Heart right ventricle (tissue), 16 donors: ENCODE measurements at regions not wholly inside any gene's neighbourhood (a gene's known extent, or its start where the extent isn't known, plus 50 kb on each side); places are given as distances from the start of the nearest gene placed in this dataset.

Source experiments
- ATAC-seq, 8 donors: fragments of 200-7000 bp; cut with Tn5 transposase; one replicate each; pipeline ENCODE4 v1.9.1; 2020; ENCODE audit warnings: mild to moderate bottlenecking in 8 of 8, moderate library complexity in 8 of 8, moderate number of reproducible peaks in 1 of 8
- DNase-seq, 2 donors: peaks; one replicate each; pipeline ENCODE4 v3.0.0-alpha.2; 2020
- H3K27ac ChIP-seq, 10 donors: fragments of 200-600 bp; sonication (generic) in 2 of 10; one replicate each; pipeline versions ENCODE4 v1.5.0 to v1.8.0; 2020 to 2022; ENCODE audit warnings: mild to moderate bottlenecking in 3 of 10
- H3K27me3 ChIP-seq, 7 donors: fragments of 200-600 bp; one replicate each; pipeline ENCODE4 v1.8.0; 2021 to 2022; ENCODE audit warnings: mild to moderate bottlenecking in 2 of 7
- H3K36me3 ChIP-seq, 9 donors: fragments of 200-600 bp; sonication (generic) in 1 of 9; one replicate each; pipeline versions ENCODE4 v1.5.0 to v1.8.0; 2020 to 2022; ENCODE audit warnings: mild to moderate bottlenecking in 2 of 9
- H3K4me1 ChIP-seq, 9 donors: fragments of 200-600 bp; sonication (generic) in 1 of 9; one replicate each; pipeline versions ENCODE4 v1.5.0 to v1.8.0; 2020 to 2022; ENCODE audit warnings: mild to moderate bottlenecking in 4 of 9
- H3K4me3 ChIP-seq, 10 donors: fragments of 200-600 bp; sonication (generic) in 2 of 10; one replicate each; pipeline versions ENCODE4 v1.5.0 to v1.8.0; 2020 to 2022; ENCODE audit warnings: mild to moderate bottlenecking in 7 of 10, moderate library complexity in 2 of 10
- H3K9me3 ChIP-seq, 11 donors: fragments of 200-600 bp in 10 of 11; sonication (generic) in 2 of 11; one replicate each; pipeline versions ENCODE4 v1.5.0 to v1.8.0; 2013 to 2022; ENCODE audit warnings: mild to moderate bottlenecking in 2 of 11, control low read depth in 1 of 11, moderate library complexity in 1 of 11
- WGBS, 2 donors: extraction: QIAGEN DNeasy Blood & Tissue Kit; methylation state at CpG; one replicate each; pipeline ENCODE4 v1.1.7; 2013; ENCODE audit warnings: inconsistent platforms in 1 of 2; 5-methylcytosine and 5-hydroxymethylcytosine counted together
- intact Hi-C, 10 donors: fragments of 100-400 bp; cut with DNase I; formaldehyde crosslinking; loops; one replicate each; pipeline versions ENCODE4 v1.11.1 to v1.14.2; 2022
- TF ChIP-seq, protein P1 (sequence below), 9 donors: fragments of 200-600 bp; sonication (generic) in 2 of 9; IDR thresholded peaks; one replicate each; pipeline versions ENCODE4 v1.5.0 to v1.8.0; 2021 to 2022; ENCODE audit warnings: antibody characterized with exemption in 9 of 9, mild to moderate bottlenecking in 5 of 9, moderate library complexity in 1 of 9
- donor health status: Arrhythmogenic right ventricular cardiomyopathy.
- donor health status: ischemic (EF 13 %, LVEDD 7.1; RV severe dilation, severe dysfunction).
- donor health status: healthy with polysubstance abuse.
- donor health status: DM: no; HTN: yes; CAD: no.
- donor health status: DM: no; HTN: no; CAD: no.
- donor health status: ischemic (EF 25% LVEDD 6.9; RV normal size, moderate dysfunction).
- donor health status: ischemic (EF 25% LVEDD 5.7; RV mildly dilated, moderate dysfunction).
- donor health status: healthy.
- donor health status: DM: yes; HTN: yes; CAD: no.
- donor health status: Ischemic cardiomyopathy.
- donor health status: ischemic (EF 35%, LVEDD 5.7; RV mildly dilated, moderate dysfunction).
- donor health status: nonischemic (EF 11% LVEDD 7.7; RV severe dilation, severe dysfunction).
- donor health status: DM: yes; HTN: yes; CAD: no.
- donor health status: PGD.
- donor health status: ischemic (EF 29% LVEDD 5.4; RV normal size, mild dysfunction).
- donor health status: nonischemic (EF 23%, LVEDD 6.1; RV moderate dilation, normal function).

DNA sequence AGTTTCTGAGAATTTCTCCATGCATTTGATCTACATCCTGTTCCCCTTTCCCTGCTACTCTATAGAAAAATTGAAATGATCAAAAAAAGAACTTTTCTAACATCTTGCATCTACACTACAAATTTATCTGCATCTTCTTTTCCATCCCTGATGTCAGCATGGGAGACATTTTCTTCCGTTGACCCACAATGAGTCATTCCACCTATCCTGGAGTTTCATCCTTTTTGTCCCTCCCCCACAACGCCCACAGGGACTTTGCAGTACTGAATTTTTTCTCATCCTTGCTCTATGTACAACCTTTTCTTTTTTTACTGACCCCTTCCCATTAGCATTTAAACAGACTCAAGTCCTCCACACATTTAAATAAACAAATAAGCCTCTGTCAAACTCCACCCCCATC is 112.2 kb upstream of the MROH9 start:
- Histone ChIP-seq H3K27ac (no peak overlapping the region), H3K4me3 (no peak overlapping the region), H3K4me1 (peaks cover 0 to 5% (median 0%) of the 10 kb centered on the region in 9 donors), H3K27me3 (no peaks in the 10 kb centered on the region), H3K36me3 (no peaks in the 10 kb centered on the region), H3K9me3 (no peaks in the 10 kb centered on the region)
- 73 to 76% methylated on average over 2 of the region's 2 CpGs for WGBS, 2 donors
- ATAC-seq: no peak
- no peak for DNase-seq
- TF ChIP-seq, protein P1, sequence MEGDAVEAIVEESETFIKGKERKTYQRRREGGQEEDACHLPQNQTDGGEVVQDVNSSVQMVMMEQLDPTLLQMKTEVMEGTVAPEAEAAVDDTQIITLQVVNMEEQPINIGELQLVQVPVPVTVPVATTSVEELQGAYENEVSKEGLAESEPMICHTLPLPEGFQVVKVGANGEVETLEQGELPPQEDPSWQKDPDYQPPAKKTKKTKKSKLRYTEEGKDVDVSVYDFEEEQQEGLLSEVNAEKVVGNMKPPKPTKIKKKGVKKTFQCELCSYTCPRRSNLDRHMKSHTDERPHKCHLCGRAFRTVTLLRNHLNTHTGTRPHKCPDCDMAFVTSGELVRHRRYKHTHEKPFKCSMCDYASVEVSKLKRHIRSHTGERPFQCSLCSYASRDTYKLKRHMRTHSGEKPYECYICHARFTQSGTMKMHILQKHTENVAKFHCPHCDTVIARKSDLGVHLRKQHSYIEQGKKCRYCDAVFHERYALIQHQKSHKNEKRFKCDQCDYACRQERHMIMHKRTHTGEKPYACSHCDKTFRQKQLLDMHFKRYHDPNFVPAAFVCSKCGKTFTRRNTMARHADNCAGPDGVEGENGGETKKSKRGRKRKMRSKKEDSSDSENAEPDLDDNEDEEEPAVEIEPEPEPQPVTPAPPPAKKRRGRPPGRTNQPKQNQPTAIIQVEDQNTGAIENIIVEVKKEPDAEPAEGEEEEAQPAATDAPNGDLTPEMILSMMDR (IDR thresholded peaks at IDR 0.05): no peak
- intact Hi-C loops: no loop called here

DNA sequence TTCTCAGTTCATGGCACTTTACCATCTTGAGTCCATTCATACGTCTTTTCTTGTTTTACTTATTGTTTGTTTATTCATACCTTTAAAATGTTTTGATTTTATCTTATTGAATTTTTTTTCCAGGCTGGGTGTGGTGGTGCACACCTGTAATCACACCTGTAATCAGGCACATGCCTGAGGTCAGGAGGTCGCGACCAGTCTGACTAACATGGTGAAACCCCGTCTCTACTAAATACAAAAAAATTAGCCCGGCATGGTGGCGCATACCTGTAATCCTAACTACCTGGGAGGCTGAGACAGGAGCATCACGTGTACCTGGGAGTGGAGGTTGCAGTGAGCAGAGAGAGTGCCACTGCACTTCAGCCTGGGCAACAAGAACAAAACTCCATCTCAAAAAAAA is 104.1 kb upstream of the MROH9 start:
- Histone ChIP-seq H3K4me3 (no peak overlapping the region), H3K27me3 (no peaks in the 10 kb centered on the region), H3K27ac (no peak overlapping the region), H3K9me3 (no peaks in the 10 kb centered on the region), H3K4me1 (no peaks in the 10 kb centered on the region), H3K36me3 (no peaks in the 10 kb centered on the region)
- intact Hi-C loops: no loop called here
- 92 to 95% methylated on average over 7 of the region's 7 CpGs for WGBS, 2 donors
- DNase-seq: no peak
- ATAC-seq: no peak
- TF ChIP-seq, protein P1 (IDR thresholded peaks at IDR 0.05): no peak

DNA sequence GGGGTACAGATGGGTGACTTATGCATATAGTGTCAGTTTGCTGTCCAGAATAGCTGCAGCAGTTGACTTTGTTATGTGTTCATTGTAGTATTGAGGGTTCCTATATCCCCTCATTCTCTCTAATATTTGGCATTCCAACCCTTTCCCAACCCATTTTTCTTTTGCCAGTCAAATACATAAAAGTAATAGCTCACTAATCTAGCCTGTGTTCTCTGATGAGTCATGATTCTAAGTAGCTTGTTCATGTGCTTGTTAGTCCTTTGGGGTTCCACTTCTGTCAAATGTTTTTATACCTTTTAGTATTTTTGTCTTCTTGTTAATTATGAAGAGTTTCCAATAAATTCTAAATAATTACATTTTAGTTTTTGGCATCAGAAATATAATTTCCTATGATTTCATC is 99.2 kb upstream of the MROH9 start:
- intact Hi-C loops: no loop called here
- ATAC-seq (no peak), DNase-seq (no peak)
- H3K4me1 ChIP-seq: no peaks in the 10 kb centered on the region
- H3K36me3 ChIP-seq: no peaks in the 10 kb centered on the region
- no peak overlapping the region for H3K4me3 ChIP-seq
- TF ChIP-seq, protein P1 (IDR thresholded peaks at IDR 0.05): no peak
- no peak overlapping the region for H3K27ac ChIP-seq
- no peaks in the 10 kb centered on the region for H3K27me3 ChIP-seq
- no peaks in the 10 kb centered on the region for H3K9me3 ChIP-seq

DNA sequence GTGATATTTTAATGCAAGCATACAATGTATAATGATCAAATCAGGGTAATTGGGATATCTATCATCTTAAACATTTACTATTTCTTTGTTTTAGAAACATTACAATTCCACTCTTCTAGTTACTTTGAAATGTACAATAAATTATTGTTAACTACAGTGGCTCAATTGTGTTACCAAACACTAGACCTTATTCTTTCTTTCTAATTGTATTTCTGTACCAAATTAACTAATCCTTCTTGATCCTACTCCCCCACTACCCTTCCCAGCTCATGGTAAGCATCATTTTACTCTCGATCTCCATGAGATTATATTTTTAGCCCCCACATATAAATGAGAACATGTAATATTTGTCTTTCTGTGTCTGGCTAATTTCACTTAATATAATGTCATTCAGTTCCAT is 95.0 kb upstream of the MROH9 start:
- Histone ChIP-seq H3K4me3 (no peak overlapping the region), H3K36me3 (no peaks in the 10 kb centered on the region), H3K9me3 (no peaks in the 10 kb centered on the region), H3K27ac (no peak overlapping the region), H3K4me1 (no peaks in the 10 kb centered on the region), H3K27me3 (no peaks in the 10 kb centered on the region)
- DNase-seq (no peak), ATAC-seq (no peak)
- TF ChIP-seq, protein P1 (IDR thresholded peaks at IDR 0.05): no peak
- 70 to 89% methylated on average over 1 of the region's 1 CpG for WGBS, 2 donors
- intact Hi-C loops: no loop called here

DNA sequence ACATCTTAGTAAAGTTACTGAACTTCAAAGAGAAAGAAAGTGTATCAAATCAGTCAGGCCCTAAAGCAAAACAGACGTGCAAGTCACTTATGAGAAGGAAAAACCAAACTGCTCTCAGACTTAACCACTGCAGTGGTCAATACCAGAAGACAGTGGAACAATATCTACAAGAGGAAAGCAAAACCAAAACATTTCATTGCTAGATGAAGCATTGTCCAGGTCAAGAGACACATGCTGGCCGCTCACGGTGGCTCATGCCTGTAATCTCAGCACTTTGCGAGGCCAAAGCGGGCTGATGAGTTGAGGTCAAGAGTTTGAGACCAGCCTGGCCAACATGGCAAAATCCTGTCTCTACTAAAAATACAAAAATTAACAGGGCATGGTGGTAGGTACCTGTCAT is 82.0 kb upstream of the MROH9 start:
- TF ChIP-seq, protein P1 (IDR thresholded peaks at IDR 0.05): no peak
- intact Hi-C loops: no loop called here
- ATAC-seq (no peak), DNase-seq (no peak)
- peaks cover 0 to 14% (median 0%) of the 10 kb centered on the region in 9 donors for H3K4me1 ChIP-seq
- peaks cover 0 to 2% (median 0%) of the 10 kb centered on the region in 11 donors for H3K9me3 ChIP-seq
- no peak overlapping the region for H3K4me3 ChIP-seq
- no peak overlapping the region for H3K27ac ChIP-seq
- no peaks in the 10 kb centered on the region for H3K27me3 ChIP-seq
- WGBS, 2 donors: 90 to 91% methylated on average over 5 of the region's 5 CpGs
- H3K36me3 ChIP-seq: no peaks in the 10 kb centered on the region
